Liver (tissue), 8 donors: ENCODE measurements at regions not wholly inside any gene's neighbourhood (a gene's known extent, or its start where the extent isn't known, plus 50 kb on each side); places are given as distances from the start of the nearest gene placed in this dataset.

Experiments used
- DNase-seq: peaks from one replicate; pipeline ENCODE4 v3.0.0-alpha.2; 2017; ENCODE audit warnings: low spot score
- H3K27ac ChIP-seq, 2 donors: one replicate each; pipeline ENCODE4 v1.7.0; 2013; ENCODE audit warnings: inconsistent platforms in 2 of 2, low read length in 2 of 2, control low read depth in 1 of 2, low read depth in 1 of 2, mild to moderate bottlenecking in 1 of 2
- H3K27me3 ChIP-seq, 4 donors: one replicate each; pipeline versions ENCODE4 v1.6.1 to v1.7.0; 2013; ENCODE audit warnings: low read length in 3 of 4, inconsistent platforms in 1 of 4, mild to moderate bottlenecking in 1 of 4, moderate library complexity in 1 of 4; ENCODE audit not compliant: control insufficient read depth in 4 of 4, insufficient read depth in 4 of 4
- H3K36me3 ChIP-seq, 4 donors: one replicate each; pipeline versions ENCODE4 v1.6.1 to v1.7.0; 2013; ENCODE audit warnings: low read length in 3 of 4, mild to moderate bottlenecking in 3 of 4, low read depth in 1 of 4, moderate library complexity in 1 of 4; ENCODE audit not compliant: control insufficient read depth in 4 of 4, insufficient read depth in 3 of 4
- H3K4me1 ChIP-seq, 4 donors: one replicate each; pipeline versions ENCODE4 v1.6.1 to v1.7.0; 2013; ENCODE audit warnings: low read length in 3 of 4, mild to moderate bottlenecking in 3 of 4, moderate library complexity in 1 of 4; ENCODE audit not compliant: control insufficient read depth in 4 of 4, insufficient read depth in 4 of 4
- H3K4me3 ChIP-seq, 3 donors: one replicate each; pipeline versions ENCODE4 v1.6.1 to v1.7.0; 2013; ENCODE audit warnings: low read length in 3 of 3, control low read depth in 1 of 3, low read depth in 1 of 3, mild to moderate bottlenecking in 1 of 3
- H3K9ac ChIP-seq, 2 donors: one replicate each; pipeline ENCODE4 v1.7.0; 2013; ENCODE audit warnings: low read length in 2 of 2, mild to moderate bottlenecking in 2 of 2, moderate library complexity in 2 of 2, control low read depth in 1 of 2, low read depth in 1 of 2
- H3K9me3 ChIP-seq, 4 donors: one replicate each; pipeline versions ENCODE4 v1.6.1 to v1.7.0; 2013; ENCODE audit warnings: low read length in 3 of 4; ENCODE audit not compliant: control insufficient read depth in 4 of 4
- EGR1 ChIP-seq, 2 donors: IDR thresholded peaks; 2 replicates each; pipeline ENCODE4 v1.6.1; 2016 to 2018; ENCODE audit warnings: antibody characterized with exemption in 2 of 2, low read depth in 2 of 2
- FOXA1 ChIP-seq: IDR thresholded peaks from 2 replicates; pipeline ENCODE4 v1.6.1; 2016; ENCODE audit warnings: antibody characterized with exemption
- FOXA2 ChIP-seq: IDR thresholded peaks from 2 replicates; pipeline ENCODE4 v1.6.1; 2016; ENCODE audit warnings: antibody characterized with exemption
- HNF4A ChIP-seq, 2 donors: conservative IDR thresholded peaks; 2 replicates each; pipeline ENCODE4 v1.6.1; 2016; ENCODE audit warnings: antibody characterized with exemption in 2 of 2, mild to moderate bottlenecking in 2 of 2
- JUND ChIP-seq, 2 donors: IDR thresholded peaks; 2 replicates each; pipeline ENCODE4 v1.6.1; 2016; ENCODE audit warnings: antibody characterized with exemption in 2 of 2
- NR2F2 ChIP-seq: IDR thresholded peaks from 2 replicates; pipeline ENCODE4 v1.6.1; 2016; ENCODE audit warnings: antibody characterized with exemption
- RAD21 ChIP-seq, 2 donors: IDR thresholded peaks; 2 replicates each; pipeline ENCODE4 v1.6.1; 2016; ENCODE audit warnings: antibody characterized with exemption in 2 of 2, mild to moderate bottlenecking in 2 of 2
- RXRA ChIP-seq, 2 donors: IDR thresholded peaks; 2 replicates each; pipeline ENCODE4 v1.6.1; 2017 to 2018; ENCODE audit warnings: antibody characterized with exemption in 2 of 2, mild to moderate bottlenecking in 1 of 2
- SP1 ChIP-seq: IDR thresholded peaks from 2 replicates; pipeline ENCODE4 v1.6.1; 2018; ENCODE audit warnings: antibody characterized with exemption, mild to moderate bottlenecking
- TAF1 ChIP-seq: conservative IDR thresholded peaks from 2 replicates; pipeline ENCODE4 v1.6.1; 2016; ENCODE audit warnings: antibody characterized with exemption, mild to moderate bottlenecking
- YY1 ChIP-seq: IDR thresholded peaks from 2 replicates; pipeline ENCODE4 v1.6.1; 2016; ENCODE audit warnings: antibody characterized with exemption, mild to moderate bottlenecking
- WGBS: extraction: QIAGEN DNeasy Blood & Tissue Kit; methylation state at CpG from one replicate; pipeline ENCODE4 v1.1.7; 2013; 5-methylcytosine and 5-hydroxymethylcytosine counted together
- TF ChIP-seq, protein P1 (sequence below): IDR thresholded peaks from 2 replicates; pipeline ENCODE4 v1.6.1; 2016; ENCODE audit warnings: antibody characterized with exemption, mild to moderate bottlenecking
- TF ChIP-seq, protein P2 (sequence below): fragments of 150-350 bp; IDR thresholded peaks from 2 replicates; pipeline ENCODE4 v1.5.1; 2017; ENCODE audit warnings: improper control_type of control experiment, low read depth, low read length; ENCODE audit not compliant: missing input control
- TF ChIP-seq, protein P3 (sequence below): IDR thresholded peaks from 2 replicates; pipeline ENCODE4 v1.6.1; 2016; ENCODE audit warnings: antibody characterized with exemption
- TF ChIP-seq, protein P4 (sequence below): IDR thresholded peaks from 2 replicates; pipeline ENCODE4 v1.6.1; 2016; ENCODE audit warnings: antibody characterized with exemption
- donor health status: healthy.
- donor health status: healthy.
- donor health status: healthy.
- donor health status: healthy.
- donor health status: healthy.

DNA sequence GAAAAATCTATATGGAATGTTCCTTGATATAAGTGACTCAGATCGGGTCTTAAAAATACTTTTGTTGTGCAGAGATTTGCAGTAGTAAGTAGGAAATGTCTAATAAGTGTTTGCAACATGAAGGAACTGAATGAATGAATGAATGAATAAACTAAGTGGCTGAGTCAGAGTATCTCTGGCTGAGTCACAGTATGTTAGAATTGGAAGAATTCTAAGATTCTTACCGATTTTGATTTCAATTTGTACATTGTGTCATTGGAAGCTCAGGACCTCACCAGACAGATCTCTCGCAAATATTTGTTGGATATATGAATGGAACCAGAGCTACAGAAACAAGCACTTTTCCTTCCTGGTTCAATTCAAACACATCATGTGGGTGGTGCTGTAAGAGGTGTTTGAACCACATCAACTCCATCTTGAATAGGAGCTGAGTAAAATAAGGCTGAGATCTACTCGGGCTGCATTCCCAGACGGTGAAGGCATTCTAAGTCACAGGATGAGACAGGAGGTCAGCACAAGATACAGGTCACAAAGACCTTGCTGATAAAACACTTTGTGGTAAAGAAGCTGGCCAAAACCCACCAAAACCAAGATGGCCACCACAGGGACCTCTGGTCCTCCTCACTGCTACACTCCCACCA, 123.9 kb upstream of the FOXN3 start:
- no peak for TF ChIP-seq EGR1 (IDR thresholded peaks at IDR 0.05; ENCODE audit: low read depth in 2 of 2)
- TF ChIP-seq RXRA (IDR thresholded peaks at IDR 0.05) = no peak
- no peak for TF ChIP-seq HNF4A (conservative IDR thresholded peaks at IDR 0.05)
- TF ChIP-seq, protein P1, sequence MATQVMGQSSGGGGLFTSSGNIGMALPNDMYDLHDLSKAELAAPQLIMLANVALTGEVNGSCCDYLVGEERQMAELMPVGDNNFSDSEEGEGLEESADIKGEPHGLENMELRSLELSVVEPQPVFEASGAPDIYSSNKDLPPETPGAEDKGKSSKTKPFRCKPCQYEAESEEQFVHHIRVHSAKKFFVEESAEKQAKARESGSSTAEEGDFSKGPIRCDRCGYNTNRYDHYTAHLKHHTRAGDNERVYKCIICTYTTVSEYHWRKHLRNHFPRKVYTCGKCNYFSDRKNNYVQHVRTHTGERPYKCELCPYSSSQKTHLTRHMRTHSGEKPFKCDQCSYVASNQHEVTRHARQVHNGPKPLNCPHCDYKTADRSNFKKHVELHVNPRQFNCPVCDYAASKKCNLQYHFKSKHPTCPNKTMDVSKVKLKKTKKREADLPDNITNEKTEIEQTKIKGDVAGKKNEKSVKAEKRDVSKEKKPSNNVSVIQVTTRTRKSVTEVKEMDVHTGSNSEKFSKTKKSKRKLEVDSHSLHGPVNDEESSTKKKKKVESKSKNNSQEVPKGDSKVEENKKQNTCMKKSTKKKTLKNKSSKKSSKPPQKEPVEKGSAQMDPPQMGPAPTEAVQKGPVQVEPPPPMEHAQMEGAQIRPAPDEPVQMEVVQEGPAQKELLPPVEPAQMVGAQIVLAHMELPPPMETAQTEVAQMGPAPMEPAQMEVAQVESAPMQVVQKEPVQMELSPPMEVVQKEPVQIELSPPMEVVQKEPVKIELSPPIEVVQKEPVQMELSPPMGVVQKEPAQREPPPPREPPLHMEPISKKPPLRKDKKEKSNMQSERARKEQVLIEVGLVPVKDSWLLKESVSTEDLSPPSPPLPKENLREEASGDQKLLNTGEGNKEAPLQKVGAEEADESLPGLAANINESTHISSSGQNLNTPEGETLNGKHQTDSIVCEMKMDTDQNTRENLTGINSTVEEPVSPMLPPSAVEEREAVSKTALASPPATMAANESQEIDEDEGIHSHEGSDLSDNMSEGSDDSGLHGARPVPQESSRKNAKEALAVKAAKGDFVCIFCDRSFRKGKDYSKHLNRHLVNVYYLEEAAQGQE = no peak
- no peak for TF ChIP-seq NR2F2
- TF ChIP-seq FOXA1 = no peak
- no peak for TF ChIP-seq SP1
- TF ChIP-seq JUND (IDR thresholded peaks at IDR 0.05) = no peak
- no peak for TF ChIP-seq FOXA2
- TF ChIP-seq YY1 = no peak
- TF ChIP-seq, protein P2, sequence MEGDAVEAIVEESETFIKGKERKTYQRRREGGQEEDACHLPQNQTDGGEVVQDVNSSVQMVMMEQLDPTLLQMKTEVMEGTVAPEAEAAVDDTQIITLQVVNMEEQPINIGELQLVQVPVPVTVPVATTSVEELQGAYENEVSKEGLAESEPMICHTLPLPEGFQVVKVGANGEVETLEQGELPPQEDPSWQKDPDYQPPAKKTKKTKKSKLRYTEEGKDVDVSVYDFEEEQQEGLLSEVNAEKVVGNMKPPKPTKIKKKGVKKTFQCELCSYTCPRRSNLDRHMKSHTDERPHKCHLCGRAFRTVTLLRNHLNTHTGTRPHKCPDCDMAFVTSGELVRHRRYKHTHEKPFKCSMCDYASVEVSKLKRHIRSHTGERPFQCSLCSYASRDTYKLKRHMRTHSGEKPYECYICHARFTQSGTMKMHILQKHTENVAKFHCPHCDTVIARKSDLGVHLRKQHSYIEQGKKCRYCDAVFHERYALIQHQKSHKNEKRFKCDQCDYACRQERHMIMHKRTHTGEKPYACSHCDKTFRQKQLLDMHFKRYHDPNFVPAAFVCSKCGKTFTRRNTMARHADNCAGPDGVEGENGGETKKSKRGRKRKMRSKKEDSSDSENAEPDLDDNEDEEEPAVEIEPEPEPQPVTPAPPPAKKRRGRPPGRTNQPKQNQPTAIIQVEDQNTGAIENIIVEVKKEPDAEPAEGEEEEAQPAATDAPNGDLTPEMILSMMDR = no peak
- TF ChIP-seq, protein P3, sequence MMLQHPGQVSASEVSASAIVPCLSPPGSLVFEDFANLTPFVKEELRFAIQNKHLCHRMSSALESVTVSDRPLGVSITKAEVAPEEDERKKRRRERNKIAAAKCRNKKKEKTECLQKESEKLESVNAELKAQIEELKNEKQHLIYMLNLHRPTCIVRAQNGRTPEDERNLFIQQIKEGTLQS = no peak
- TF ChIP-seq, protein P4, sequence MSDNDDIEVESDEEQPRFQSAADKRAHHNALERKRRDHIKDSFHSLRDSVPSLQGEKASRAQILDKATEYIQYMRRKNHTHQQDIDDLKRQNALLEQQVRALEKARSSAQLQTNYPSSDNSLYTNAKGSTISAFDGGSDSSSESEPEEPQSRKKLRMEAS = no peak
- TF ChIP-seq TAF1 = no peak
- TF ChIP-seq RAD21 (IDR thresholded peaks at IDR 0.05) = no peak
- Histone ChIP-seq H3K4me1 (no peaks in the 10 kb centered on the region), H3K4me3 (no peak overlapping the region), H3K9me3 (no peaks in the 10 kb centered on the region), H3K27me3 (no peaks in the 10 kb centered on the region), H3K9ac (no peak overlapping the region), H3K36me3 (no peaks in the 10 kb centered on the region), H3K27ac (no peak overlapping the region)
- DNase-seq = no peak
- WGBS = 94% methylated on average over 5 of the region's 5 CpGs

DNA sequence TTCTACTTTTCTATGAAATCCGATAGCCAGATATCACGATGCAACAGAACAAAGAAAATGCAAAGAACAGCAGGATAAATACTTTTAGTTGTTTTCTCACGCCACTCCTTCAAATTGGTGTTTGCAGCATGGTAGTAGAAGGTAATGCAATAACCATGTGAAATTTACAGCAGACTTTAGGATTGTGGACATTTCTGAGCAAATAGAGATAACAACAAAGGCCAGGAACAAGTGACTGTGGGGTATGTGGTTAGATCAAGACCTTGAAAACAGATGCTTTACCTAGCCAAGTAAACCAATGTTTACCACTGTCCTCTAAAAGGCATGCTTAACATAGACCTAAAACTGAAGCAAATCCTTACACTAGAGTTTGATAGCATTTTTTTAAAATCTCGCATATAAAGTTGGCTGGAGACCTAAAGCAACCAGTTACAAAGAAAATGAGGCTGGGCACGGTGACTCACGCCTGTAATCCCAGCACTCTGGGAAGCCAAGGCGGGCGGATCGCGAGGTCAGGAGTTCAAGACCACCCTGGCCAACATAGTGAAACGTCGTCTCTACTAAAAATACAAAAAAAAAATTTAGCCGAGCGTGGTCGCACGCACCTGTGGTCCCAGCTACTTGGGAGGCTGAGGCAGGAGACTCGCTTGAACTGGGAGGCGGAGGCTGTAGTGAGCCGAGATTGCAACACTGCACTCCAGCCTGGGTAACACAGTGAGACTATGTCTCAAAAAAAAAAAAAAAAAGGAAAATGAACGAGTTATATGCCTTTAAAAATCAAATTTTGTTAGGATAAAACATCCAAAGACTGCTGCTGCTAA, 123.2 kb upstream of the FOXN3 start:
- Histone ChIP-seq H3K27me3 (no peaks in the 10 kb centered on the region), H3K27ac (no peak overlapping the region), H3K9ac (no peak overlapping the region), H3K9me3 (no peaks in the 10 kb centered on the region), H3K4me3 (no peak overlapping the region), H3K4me1 (no peaks in the 10 kb centered on the region), H3K36me3 (no peaks in the 10 kb centered on the region)
- DNase-seq = no peak
- no peak for TF ChIP-seq RAD21 (IDR thresholded peaks at IDR 0.05)
- WGBS = 91% methylated on average over 20 of the region's 20 CpGs
